GM21423 (cell line): ENCODE measurements at regions not wholly inside any gene's neighbourhood (a gene's known extent, or its start where the extent isn't known, plus 50 kb on each side); places are given as distances from the start of the nearest gene placed in this dataset.
"Not testable (repeated sequence)": the region's sequence is repeated elsewhere in the genome, so short reads cannot be mapped to it uniquely, and the experiment has no call there.

ENCODE experiments used
- ATAC-seq: cut with Tn5 transposase; IDR thresholded peaks from one replicate; pipeline ENCODE4 v1.9.1; 2021; ENCODE audit warnings: mild to moderate bottlenecking, moderate library complexity; ENCODE audit not compliant: unreplicated experiment

GRCh38 chr11:15825976-15826650 lies 530.2 kb downstream of the SOX6 start:
- ATAC-seq = no peak

DNA sequence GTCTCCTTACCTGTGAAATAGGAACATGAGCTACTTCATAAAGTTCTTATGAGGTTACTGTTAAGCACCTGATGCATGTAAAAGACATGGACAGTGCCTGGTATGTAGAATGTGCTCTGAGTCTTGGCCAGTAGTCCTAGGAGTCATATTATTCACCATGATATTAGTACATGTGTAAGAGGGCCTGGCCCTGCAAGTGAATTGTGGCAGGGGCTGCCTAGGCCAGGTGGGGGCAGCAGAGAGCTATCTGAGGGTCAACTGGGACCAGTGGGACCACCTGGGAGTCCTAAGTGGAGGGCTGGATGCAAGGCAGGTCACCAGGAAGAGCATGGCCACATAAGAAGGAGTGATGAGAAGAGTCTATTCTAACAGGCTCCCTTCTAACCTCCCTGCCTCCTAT lies 529.5 kb downstream of the SOX6 start:
- no peak for ATAC-seq

DNA sequence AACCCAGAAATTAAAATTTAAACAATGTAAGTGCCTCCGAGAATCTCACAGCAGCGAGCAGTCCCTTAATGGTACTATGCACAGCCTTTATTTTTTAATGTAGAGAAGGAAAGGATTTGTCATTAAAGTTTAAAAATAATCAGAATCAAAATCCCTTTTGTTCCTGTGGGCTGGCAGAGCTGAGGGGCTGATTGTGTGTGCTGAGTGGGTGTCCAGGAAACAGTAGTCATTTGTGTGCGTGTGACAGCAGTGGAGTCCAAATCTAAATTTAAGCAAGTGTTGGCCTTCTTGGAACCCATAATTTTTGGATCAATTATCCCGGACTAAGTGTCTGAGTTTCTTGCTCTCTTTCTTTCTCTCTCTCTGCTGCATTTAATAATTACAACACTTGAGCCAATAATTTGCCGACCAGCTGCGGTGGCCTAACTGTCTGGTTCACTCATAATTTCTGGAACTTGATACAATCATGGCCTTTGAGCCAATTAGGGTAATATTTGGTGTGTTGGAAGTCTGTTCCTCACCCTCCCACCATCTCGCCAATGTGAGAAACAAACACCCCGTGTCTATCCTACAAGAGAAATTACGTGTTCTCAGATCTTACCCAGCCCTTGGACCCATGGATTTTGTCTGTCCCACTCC lies 528.0 kb downstream of the SOX6 start:
- no peak for ATAC-seq

DNA sequence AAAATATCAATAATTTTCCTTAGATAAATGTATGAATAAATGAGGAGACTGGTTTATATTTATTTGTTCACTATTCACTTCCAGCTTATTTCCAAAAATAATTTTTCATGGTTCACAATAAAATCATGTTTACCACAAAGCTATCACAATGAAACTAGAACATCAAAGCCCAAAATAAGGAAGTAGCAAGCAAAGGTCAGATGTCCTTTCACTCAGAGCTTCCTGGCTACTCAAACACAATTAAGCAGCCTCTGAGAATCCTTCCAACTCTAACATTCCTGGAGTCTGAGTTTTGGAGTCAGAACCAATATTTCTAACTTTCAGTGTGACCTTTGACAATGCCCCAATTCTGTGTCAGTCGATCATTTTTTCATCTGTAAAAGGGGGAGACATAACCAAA lies 527.0 kb downstream of the SOX6 start:
- no peak for ATAC-seq

GRCh38 chr11:15830741-15831428 lies 525.5 kb downstream of the SOX6 start:
- no peak for ATAC-seq

DNA sequence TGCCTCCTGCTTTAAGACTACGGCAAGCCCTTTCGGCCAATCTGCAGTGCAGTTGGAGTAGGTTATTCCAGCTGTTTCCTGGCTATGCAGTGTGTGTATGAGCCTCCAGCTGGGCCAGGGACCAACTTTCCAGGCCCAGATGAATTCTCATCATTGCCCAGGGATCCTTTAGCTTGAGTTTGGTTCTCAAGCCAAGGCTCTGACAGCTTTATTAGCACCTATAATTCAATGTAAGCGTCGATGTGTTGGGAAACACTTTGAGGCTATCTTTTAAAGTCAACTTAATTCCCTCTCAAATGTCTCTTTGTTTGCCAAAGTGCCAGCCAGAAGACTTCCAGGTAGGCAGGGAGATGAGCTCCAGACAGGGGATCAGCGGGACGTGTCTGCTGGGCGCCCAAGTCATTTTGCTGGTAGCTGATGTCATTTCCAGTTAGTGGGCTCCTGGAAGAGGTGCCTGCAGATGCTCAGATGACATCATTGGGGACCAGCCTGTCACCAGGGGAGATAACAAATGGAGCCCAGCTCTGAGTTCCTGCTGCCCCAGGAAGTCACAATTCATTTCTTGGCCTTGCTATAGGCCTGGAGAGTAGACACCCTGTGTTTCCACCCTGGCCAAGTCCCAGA lies 520.4 kb downstream of the SOX6 start:
- ATAC-seq = no peak

DNA sequence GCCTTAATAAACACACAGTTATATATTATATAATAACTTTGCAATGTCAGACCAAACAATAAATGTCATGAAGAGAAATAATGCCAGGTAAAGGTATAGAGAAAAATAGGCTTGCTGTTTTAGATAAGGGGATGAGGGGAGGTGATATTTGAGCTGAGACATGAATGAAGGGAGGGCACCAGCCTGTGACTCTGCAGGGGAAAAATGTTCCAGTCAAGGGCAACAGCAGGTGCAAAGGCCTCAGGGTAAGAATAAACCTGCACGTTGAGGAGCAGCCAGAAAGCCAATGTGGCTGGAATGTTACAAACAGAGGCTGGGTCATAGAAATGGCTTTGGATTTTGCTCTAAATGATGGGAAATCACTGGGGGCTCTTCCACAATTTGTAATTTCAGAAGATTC lies 519.6 kb downstream of the SOX6 start:
- ATAC-seq = no peak

GRCh38 chr11:15837901-15838489 lies 518.4 kb downstream of the SOX6 start:
- no peak for ATAC-seq

GRCh38 chr11:15839061-15839460 lies 517.3 kb downstream of the SOX6 start:
- ATAC-seq = no peak

DNA sequence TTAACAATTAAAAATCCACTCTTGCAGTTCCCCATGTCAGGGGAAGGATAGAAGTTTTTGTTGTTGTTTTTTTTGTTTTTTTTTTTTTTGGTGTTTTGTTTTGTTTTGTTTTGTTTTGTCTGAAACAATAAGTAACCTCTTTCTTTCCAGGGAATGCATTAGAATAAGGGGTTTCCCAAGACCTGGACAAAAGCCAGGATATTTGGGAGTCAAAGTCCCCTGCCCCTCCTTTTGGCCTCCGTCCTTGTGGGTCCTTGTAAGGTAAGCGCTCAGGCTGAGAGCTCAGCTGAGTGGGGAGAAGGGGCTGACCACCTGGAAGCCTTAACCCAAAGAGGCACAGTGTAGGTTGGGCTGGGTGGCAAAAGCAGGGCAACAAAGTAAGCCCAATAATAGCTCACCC lies 515.4 kb downstream of the SOX6 start:
- ATAC-seq = no peak

- ATAC-seq = no peak
Measured at GRCh38 chr11:15841931-15842740, 514.2 kb downstream of the SOX6 start.

- no peak for ATAC-seq
Measured at GRCh38 chr11:15843309-15843872, 513.0 kb downstream of the SOX6 start.

- no peak for ATAC-seq
Measured at GRCh38 chr11:15845261-15845660, 511.1 kb downstream of the SOX6 start.

DNA sequence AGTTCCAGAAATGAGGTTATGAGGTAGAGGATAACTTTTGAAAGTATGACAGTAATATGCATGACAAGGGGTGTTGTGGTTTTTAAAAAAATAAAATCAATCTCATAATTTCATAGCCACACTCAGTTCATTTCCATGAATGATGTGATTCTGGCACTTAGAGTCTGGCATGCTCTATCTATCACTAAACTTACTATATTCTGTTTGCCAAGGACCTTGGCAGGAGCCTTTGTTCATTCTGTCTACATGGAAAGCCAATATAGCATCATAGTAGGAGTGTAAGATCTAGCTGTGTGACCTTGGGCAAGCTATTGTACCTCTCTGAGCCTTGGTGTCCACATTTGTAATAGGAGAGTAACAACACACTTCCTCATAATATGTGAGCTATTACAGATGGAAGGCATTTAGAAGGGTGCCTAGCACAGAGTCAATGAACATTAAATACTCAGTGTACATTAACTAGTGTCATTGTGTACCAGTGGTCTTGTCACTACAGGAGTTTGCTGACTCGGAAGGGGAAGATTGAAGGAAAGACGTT lies 507.6 kb downstream of the SOX6 start:
- no peak for ATAC-seq

- no peak for ATAC-seq
Measured at GRCh38 chr11:15849257-15849656, 507.1 kb downstream of the SOX6 start.

GRCh38 chr11:15850335-15850734 lies 506.0 kb downstream of the SOX6 start:
- not testable (repeated sequence) for ATAC-seq

DNA sequence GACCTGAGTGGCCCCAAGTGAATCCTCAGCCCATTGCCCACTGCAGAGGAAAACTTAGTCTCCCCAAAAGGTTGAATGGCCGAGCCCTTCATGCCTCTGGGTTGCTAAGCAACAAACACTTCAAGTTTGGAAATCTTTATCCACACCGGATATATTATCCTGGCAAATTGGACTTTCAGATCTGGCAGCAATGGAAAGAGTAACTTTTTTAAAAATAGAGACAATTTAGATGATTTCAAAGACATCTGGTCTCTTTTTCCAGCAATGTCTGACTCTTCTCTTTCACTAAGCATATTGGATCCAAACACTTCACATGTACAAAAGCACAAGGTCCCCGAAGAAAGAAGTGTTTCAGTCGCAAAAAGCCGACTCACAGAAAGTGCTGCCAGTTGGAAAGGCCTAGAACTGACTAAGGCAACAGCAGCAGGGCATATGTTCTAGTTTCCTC lies 505.3 kb downstream of the SOX6 start:
- ATAC-seq = no peak

DNA sequence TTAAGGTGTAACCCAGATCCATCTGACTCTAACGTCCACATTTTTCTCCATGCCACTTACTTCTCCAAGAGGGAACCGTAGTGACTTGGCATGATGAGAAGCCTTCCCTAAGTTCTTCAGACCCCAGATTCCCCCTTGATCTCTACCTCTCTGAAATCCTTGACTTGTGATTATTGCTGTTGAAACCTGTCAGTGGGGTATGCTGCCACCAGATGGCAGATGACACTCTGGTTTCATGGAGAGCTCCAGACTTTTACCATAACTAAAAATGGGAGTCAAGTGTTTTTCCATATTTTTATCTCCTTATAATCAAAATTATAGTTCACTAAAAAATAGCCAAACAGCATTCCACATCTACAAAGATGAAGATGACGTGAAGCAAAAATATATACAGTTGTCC lies 504.2 kb downstream of the SOX6 start:
- ATAC-seq = no peak

GRCh38 chr11:15854245-15854644 lies 502.1 kb downstream of the SOX6 start:
- no peak for ATAC-seq

DNA sequence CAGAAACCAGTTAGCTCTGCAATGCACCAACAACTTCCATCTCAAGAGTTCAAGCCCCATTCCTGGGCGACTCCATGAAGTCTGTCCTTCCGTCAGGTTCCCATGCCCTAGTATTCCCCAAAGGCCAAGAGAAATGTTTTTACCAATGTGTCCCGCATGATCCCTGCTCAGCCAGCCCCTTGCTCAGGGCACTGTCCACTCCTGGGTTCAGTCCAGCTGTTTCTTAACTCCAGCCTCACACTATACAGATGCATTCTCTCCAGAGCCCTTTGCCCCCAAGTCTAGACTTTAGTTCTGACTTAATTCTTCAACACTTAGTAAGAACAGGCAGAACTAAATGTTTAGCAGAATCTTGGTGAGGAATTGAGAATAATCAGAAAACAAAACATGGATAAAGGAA lies 497.5 kb downstream of the SOX6 start:
- no peak for ATAC-seq
